Esophagus muscularis mucosa (tissue), 3 donors: ENCODE measurements at regions not wholly inside any gene's neighbourhood (a gene's known extent, or its start where the extent isn't known, plus 50 kb on each side); places are given as distances from the start of the nearest gene placed in this dataset.

Experiments used
- CTCF ChIP-seq, 3 experiments: fragments of 200-600 bp in 2 of 3; fragments of 450-650 bp in 1 of 3; sonication (generic) in 2 of 3; IDR thresholded peaks; one replicate each; pipeline ENCODE4 v1.5.1; 2017 to 2019; ENCODE audit warnings: antibody characterized with exemption in 3 of 3, mild to moderate bottlenecking in 2 of 3, moderate library complexity in 1 of 3
- POLR2AphosphoS5 ChIP-seq, 2 donors: sonication (generic); formaldehyde crosslinking; IDR thresholded peaks; one replicate each; pipeline ENCODE4 v1.6.1; 2017; ENCODE audit warnings: antibody characterized with exemption in 2 of 2

GRCh38 chr11:10619131-10619680 is 50.7 kb upstream of the LYVE1 start:
- no peak for TF ChIP-seq CTCF (IDR thresholded peaks at IDR 0.05)
- TF ChIP-seq POLR2AphosphoS5 (IDR thresholded peaks at IDR 0.05), result no peak
